ENCODE measurements at regions not wholly inside any gene's neighbourhood (a gene's known extent, or its start where the extent isn't known, plus 50 kb on each side); places are given as distances from the start of the nearest gene placed in this dataset.

GRCh38 chr2:146252119-146252518 is 1592.7 kb upstream of the ACVR2A start:
- Histone ChIP-seq H3K4me1 (no peaks in the 10 kb centered on the region), H3K9me3 (no peaks in the 10 kb centered on the region), H3K27me3 (no peaks in the 10 kb centered on the region), H3K4me3 (no peak overlapping the region), H3K36me3 (no peaks in the 10 kb centered on the region), H3K27ac (no peak overlapping the region)
- DNase-seq, result no peak
- TF ChIP-seq CTCF (IDR thresholded peaks at IDR 0.05), result no peak
- no peak for TF ChIP-seq POLR2A (IDR thresholded peaks at IDR 0.05)
- intact Hi-C loops (cut with DNase I; ENCODE audit: low total_unique reads), result no loop called here

DNA sequence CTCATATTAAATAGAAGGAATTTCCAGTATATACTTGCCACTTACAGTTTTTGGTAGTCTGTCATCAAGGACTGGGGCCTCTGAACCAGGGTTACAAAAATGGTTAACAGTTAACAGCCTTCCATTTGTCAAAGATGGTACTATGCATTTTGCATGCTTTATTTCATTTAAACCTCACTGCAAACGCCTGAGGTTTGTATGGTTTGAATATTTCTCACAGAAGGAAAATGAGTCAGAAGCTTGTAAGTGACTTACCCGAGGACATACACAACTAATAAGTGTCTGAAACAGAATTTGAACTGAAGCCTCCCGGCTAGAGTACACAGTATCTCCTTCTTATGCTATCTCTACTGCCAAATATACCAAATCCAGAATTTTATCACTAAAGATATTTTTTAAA is 1593.5 kb upstream of the ACVR2A start:
- DNase-seq, result no peak
- intact Hi-C loops (cut with DNase I; ENCODE audit: low total_unique reads), result no loop called here
- no peak overlapping the region for H3K27ac ChIP-seq
- TF ChIP-seq POLR2A (IDR thresholded peaks at IDR 0.05) (no peak), CTCF (IDR thresholded peaks at IDR 0.05) (no peak)
- no peaks in the 10 kb centered on the region for H3K27me3 ChIP-seq
- no peaks in the 10 kb centered on the region for H3K9me3 ChIP-seq
- H3K36me3 ChIP-seq, result no peaks in the 10 kb centered on the region
- no peaks in the 10 kb centered on the region for H3K4me1 ChIP-seq
- no peak overlapping the region for H3K4me3 ChIP-seq

GRCh38 chr2:146246736-146247523 is 1597.9 kb upstream of the ACVR2A start:
- TF ChIP-seq CTCF (IDR thresholded peaks at IDR 0.05) (no peak), POLR2A (IDR thresholded peaks at IDR 0.05) (no peak)
- H3K4me3 ChIP-seq, result no peak overlapping the region
- no peak overlapping the region for H3K27ac ChIP-seq
- H3K4me1 ChIP-seq, result no peaks in the 10 kb centered on the region
- DNase-seq, result no peak
- intact Hi-C loops (cut with DNase I; ENCODE audit: low total_unique reads), result no loop called here
- no peaks in the 10 kb centered on the region for H3K9me3 ChIP-seq
- no peaks in the 10 kb centered on the region for H3K27me3 ChIP-seq
- H3K36me3 ChIP-seq, result no peaks in the 10 kb centered on the region

DNA sequence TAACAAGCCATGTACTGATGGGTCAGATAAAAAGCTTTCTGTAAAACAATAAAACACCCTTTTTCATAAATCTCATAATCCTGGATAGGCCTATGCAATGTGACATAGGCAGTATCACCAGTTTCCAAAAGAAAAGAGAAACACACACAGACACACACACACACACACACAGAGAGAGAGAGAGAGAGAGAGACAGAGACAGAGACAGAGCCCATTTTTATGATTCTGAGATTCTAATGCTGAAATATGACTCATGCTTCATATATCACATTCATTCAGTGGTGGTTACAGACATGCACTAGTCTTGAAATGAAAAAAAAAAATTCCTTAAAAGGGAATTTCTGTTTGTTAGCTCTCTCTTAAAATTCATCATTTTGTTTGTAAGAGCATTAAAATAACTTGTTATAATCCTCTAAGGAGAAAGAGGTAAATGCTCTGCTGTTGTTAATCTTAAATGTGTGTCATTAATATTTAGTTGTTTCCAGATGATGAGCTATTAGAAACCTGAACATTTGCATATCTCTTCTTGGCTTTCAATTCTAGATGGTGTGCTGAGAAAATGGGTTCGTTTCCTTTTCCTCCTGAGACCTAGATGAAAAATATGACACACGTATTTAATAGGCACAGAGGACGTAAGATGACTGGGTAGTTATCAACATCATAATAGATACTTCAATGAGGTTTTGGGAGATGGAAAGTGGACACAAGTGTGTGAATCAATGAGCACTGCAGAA is 1598.7 kb upstream of the ACVR2A start:
- intact Hi-C loops (cut with DNase I; ENCODE audit: low total_unique reads), result no loop called here
- H3K9me3 ChIP-seq, result no peaks in the 10 kb centered on the region
- H3K4me3 ChIP-seq, result no peak overlapping the region
- no peaks in the 10 kb centered on the region for H3K27me3 ChIP-seq
- no peak for TF ChIP-seq POLR2A (IDR thresholded peaks at IDR 0.05)
- no peak for TF ChIP-seq CTCF (IDR thresholded peaks at IDR 0.05)
- H3K4me1 ChIP-seq, result no peaks in the 10 kb centered on the region
- H3K27ac ChIP-seq, result no peak overlapping the region
- no peak for DNase-seq
- no peaks in the 10 kb centered on the region for H3K36me3 ChIP-seq

- Histone ChIP-seq H3K9me3 (no peaks in the 10 kb centered on the region), H3K4me1 (no peaks in the 10 kb centered on the region), H3K27me3 (no peaks in the 10 kb centered on the region), H3K36me3 (no peaks in the 10 kb centered on the region), H3K27ac (no peak overlapping the region), H3K4me3 (no peak overlapping the region)
- DNase-seq, result no peak
- no peak for TF ChIP-seq CTCF (IDR thresholded peaks at IDR 0.05)
- TF ChIP-seq POLR2A (IDR thresholded peaks at IDR 0.05), result no peak
- intact Hi-C loops (cut with DNase I; ENCODE audit: low total_unique reads), result no loop called here
Observed at GRCh38 chr2:146244830-146245229, 1600.0 kb upstream of the ACVR2A start.

All from uterus (tissue), 3 donors.